NCI-H748 (cell line): ENCODE measurements at regions not wholly inside any gene's neighbourhood (a gene's known extent, or its start where the extent isn't known, plus 50 kb on each side); places are given as distances from the start of the nearest gene placed in this dataset.
"Not testable (repeated sequence)": the region's sequence is repeated elsewhere in the genome, so short reads cannot be mapped to it uniquely, and the experiment has no call there.

Source experiments
- DNase-seq: peaks from one replicate; lab custom pipeline; 2025; ENCODE audit not compliant: unreplicated experiment; lab: John Stamatoyannopoulos, UW

DNA sequence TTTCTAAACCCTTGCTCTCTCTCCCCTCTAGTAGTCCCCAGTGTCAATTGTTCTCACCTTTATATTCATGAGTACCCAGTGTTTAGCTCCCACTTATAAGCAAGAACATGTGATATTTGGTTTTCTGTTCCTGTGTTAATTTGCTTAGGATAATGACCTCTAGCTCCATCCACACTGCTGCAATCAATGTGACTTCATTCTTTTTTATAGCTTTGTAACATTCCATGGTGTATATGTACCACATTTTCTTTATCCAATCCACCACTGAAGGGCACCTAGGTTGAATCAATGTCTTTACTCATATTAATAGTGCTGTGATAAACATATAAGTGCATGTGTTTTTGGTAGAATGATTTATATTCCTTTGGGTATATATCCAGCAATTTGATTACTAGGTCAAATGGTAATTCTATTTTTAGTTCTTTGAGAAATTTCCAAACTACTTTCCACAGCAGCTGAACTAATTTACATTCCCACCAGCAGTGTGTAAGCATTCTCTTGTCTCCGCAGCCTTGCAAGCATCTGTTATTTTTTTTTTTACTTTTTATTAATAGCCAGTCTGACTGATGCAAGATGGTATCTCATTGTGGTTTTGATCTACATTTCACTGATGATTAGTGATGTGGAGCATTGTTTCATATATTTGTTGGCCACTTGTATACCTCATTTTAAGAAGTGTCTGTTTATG, 277.8 kb downstream of the LTN1 start:
- DNase-seq, result no peak

- no peak for DNase-seq
Measured at GRCh38 chr21:28712411-28712810, 280.3 kb downstream of the LTN1 start.

- no peak for DNase-seq
Measured at GRCh38 chr21:28705616-28706015, 287.1 kb downstream of the LTN1 start.

- DNase-seq, result no peak
Measured at GRCh38 chr21:28704746-28705145, 287.9 kb downstream of the LTN1 start.

DNA sequence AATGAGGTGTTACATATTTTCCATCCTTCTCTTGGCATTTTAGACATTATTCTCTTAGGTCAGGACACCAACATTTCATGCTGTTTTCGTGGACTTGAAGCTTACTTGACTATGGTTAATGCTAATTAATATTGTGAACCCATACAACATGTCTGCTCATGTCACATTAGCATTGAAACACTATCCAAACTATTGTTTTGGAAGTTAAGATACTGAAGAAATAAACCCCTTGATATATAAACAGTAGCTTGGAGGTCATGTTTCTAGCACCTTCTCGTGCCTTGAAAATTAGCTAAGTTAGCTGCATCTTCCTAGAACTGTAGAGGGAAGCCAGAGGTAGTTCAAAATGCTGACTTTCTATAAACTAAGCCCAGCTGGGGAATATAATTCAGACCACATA, 288.8 kb downstream of the LTN1 start:
- no peak for DNase-seq

- DNase-seq, result no peak
Measured at GRCh38 chr21:28699596-28700259, 292.9 kb downstream of the LTN1 start.

GRCh38 chr21:28699186-28699585, 293.5 kb downstream of the LTN1 start:
- DNase-seq, result no peak

DNA sequence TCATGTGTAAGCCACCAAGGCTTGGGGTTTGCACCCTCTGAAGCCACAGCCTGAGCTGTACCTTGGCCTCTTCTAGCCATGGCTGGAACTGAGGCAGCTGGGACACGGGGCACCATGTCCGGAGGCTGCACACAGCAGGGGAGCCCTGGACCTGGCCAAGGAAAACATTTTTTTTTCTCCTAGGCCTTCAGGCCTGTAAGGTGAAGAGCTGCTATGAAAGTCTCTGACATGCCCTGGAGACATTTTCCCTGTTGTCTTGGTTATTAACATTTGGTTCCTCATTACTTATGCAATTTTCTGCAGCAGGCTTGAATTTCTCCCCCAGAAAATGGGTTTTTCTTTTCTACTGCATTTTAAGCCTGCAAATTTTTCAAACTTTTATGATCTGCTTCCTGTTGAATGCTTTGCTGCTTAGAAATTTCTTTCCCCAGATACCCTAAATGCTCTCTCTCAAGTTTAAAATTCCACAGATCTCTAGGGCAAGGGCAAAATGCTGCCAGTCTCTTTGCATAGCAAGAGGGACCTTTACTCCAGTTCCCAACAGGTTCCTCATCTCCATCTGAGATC, 295.8 kb downstream of the LTN1 start:
- DNase-seq, result no peak

DNA sequence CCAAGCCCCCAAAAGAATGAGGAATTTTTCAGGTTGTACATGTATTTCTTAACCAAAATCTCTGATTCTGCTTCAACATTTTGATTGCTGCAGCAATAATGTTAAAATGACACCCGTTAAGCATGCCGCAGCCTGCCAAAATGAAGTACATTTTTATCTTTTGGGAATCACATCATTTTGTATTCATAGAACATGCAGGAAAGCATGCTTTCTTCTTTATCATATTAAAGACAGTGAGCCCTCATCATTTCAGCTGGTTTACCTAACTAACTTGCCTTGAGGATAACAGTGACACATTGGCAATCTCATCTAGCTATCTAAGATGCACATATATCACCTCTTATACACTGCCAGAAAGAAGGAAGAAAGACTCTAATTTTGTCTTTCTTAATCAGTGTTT, 299.2 kb downstream of the LTN1 start:
- DNase-seq, result no peak

DNA sequence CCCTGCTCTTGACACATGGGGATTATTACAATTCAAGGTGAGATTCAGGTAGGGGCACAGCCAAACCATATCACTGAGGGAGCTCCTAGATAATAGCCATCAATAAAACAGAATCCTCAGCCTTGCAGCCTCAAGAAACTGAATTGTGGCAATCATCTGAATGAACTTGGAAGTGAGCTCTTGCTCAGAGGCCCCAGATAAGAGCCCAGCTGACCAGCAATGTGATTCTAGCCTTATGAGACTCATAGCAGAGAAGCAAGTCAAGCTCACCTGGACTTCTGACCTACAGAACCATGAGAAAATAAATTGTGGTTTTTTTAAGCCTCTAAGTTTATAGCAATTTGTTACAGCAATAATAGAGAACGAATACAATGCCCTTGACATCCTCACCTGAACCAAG, 302.5 kb downstream of the LTN1 start:
- DNase-seq, result no peak

DNA sequence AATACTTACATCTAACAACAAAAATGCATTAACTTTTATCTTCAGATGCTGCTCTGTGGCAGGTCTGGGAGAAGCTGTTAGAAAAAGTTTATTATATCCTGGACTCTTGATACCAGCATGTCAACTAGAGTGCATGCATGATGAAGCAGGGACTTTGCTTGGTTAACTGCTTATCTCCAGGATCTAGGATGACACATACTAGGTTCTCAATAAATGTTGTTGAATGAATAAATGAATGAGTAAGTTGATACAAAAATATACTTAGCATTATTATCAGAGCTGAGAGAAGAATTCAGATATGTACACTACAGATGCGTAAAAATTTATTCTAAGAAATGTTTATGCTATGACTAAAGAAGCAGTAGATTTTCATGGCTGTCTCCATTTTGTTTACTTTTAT, 304.3 kb downstream of the LTN1 start:
- no peak for DNase-seq

DNA sequence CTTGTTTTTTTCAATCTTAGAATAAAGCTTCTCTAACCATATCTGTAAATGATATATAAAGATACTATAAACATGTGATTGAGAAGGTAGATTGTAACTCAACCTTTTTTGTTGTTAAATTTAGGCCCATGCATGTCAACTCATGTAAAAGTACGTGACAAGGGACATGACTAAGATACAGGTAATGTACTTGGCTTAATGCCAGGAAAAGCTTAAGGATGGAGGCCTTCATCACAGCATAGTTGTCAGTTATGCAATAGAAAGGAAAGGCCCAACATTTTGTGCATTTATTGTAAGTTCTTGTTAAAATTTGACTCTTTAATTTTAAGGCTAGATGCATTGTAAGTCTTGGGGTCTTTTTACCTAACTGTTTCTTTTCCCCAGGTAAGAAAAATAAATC, 305.1 kb downstream of the LTN1 start:
- DNase-seq, result peak; percentile 4

- no peak for DNase-seq
Measured at GRCh38 chr21:28683982-28684752, 308.5 kb downstream of the LTN1 start.

GRCh38 chr21:28682884-28683283, 309.8 kb downstream of the LTN1 start:
- not testable (repeated sequence) for DNase-seq

DNA sequence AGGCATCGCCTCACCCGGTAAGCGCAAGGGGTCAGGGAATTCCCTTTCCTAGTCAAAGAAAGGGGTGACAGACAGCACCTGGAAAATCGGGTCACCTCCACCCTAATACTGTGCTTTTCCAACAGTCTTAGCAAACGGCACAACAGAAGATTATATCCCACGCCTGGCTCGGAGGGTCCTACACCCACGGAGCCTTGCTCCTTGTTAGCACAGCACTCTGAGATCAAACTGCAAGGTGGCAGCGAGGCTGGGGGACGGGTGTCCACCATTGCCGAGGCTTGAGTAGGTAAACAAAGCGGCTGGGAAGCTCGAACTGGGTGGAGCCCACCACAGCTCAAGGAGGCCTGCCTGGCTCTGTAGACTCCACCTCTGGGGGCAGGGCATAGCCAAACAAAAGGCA, 315.6 kb downstream of the LTN1 start:
- DNase-seq, result not testable (repeated sequence)

DNA sequence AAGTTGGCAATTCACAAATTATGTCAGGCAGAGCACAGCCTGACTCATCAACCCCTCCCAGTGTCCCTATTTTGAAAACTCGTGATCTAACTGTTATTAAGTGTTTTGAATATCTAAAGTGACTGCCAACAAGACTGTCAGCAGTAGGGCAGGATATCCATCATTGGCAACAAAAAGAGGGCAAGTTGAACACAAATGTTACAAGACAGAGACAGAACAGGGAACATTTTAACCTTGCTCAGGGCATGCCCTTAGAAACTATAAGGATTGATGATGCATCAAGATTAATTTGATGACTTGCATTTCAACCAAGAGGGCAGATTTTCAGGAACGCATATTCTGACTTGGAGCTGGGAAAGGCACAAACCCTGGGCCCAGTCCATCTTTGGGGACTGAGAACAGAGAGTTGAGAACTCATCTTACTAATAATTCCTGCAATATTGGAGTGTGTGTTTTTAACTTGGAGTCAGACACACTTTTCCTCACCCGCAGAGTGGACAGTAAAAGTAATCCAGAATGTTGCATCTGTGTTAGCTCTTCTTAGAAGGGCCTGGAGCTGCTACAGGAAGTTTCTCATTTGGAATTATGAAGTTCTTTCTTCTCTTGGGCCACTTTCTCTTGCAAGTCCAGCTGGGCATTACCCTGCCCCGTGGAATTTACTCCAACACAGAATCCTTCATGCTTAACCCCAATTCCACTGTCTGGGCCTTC, 317.2 kb downstream of the LTN1 start:
- no peak for DNase-seq

GRCh38 chr21:28674763-28675162, 317.9 kb downstream of the LTN1 start:
- DNase-seq, result no peak

DNA sequence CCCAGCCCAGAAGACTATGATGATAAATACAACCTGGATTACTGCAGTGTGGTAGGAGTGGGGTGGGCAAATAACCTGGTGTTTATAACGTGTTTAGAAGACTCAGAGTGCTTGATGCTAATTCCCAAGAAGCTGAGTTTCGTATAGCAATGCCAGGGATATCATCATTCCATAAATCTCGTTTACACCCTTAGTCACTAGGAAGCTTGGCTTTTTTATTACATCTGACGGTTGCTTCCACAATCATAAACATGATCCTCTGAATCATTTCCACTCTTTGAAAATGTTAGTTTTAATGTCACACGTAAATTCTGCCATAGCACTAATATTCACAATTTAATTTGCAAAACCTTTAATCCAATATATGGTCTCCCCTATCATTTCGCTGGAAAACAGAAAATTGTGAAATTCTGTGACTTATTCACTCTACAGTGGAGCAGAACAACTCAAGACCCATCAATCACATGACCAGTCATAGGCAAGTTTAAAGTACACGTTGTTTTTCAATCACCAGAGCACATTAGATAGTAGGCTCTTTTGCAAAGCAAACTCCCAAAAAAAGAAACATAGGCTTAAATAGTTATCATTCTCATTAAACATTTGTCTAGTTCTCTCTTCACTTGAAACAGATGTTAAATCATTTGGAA, 321.0 kb downstream of the LTN1 start:
- DNase-seq, result no peak

- DNase-seq, result no peak
Measured at GRCh38 chr21:28669971-28670653, 322.6 kb downstream of the LTN1 start.

- no peak for DNase-seq
Measured at GRCh38 chr21:28669321-28669720, 323.4 kb downstream of the LTN1 start.
